Mucosa of stomach (tissue), 1 donor: ENCODE measurements at regions not wholly inside any gene's neighbourhood (a gene's known extent, or its start where the extent isn't known, plus 50 kb on each side); places are given as distances from the start of the nearest gene placed in this dataset.

ENCODE experiments used
- H3K27me3 ChIP-seq: one replicate; pipeline ENCODE4 v1.7.0; 2013; ENCODE audit warnings: mild to moderate bottlenecking, low read length; ENCODE audit not compliant: control insufficient read depth, insufficient read depth
- H3K36me3 ChIP-seq: one replicate; pipeline ENCODE4 v1.7.0; 2013; ENCODE audit warnings: low read length; ENCODE audit not compliant: control insufficient read depth, insufficient read depth
- H3K4me1 ChIP-seq: one replicate; pipeline ENCODE4 v1.7.0; 2013; ENCODE audit warnings: mild to moderate bottlenecking, low read length; ENCODE audit not compliant: control insufficient read depth, insufficient read depth
- H3K4me3 ChIP-seq: one replicate; pipeline ENCODE4 v1.7.0; 2013; ENCODE audit warnings: low read length
- H3K9ac ChIP-seq: one replicate; pipeline ENCODE4 v1.7.0; 2013; ENCODE audit warnings: mild to moderate bottlenecking, low read length, moderate library complexity
- H3K9me3 ChIP-seq: one replicate; pipeline ENCODE4 v1.7.0; 2013; ENCODE audit warnings: mild to moderate bottlenecking, low read length, moderate library complexity; ENCODE audit not compliant: control insufficient read depth
- donor health status: Pancreatic carcinoma.

DNA sequence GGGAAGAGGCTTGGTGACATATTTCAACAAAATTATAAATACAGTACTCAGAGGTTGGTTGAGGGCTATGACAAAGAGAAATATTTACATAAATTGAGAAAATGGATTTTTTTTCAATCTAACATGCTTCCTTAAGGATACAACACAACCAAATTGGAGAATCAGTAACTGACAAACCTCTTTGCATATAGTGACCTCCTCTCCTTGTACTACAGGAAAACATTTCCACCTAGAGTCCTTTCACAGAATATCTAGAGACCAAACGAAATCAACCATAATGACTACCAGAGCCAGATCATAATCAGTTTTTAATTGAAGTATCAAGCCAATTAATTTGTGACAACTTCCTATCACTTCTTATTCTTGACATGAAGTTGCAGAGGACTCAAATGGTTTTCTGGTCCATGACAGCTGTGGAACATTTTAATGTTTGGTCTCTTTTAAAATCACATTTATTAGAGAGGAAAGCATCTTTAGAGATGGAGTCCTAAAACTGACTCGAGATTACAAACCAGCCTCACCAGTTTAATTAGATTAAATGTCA lies 1636.5 kb upstream of the C9orf72 start:
- Histone ChIP-seq H3K27me3 (peaks cover 41% of the 10 kb centered on the region), H3K36me3 (no peaks in the 10 kb centered on the region), H3K4me1 (peaks cover 13% of the 10 kb centered on the region), H3K9me3 (no peaks in the 10 kb centered on the region), H3K9ac (no peak overlapping the region), H3K4me3 (no peak overlapping the region)

DNA sequence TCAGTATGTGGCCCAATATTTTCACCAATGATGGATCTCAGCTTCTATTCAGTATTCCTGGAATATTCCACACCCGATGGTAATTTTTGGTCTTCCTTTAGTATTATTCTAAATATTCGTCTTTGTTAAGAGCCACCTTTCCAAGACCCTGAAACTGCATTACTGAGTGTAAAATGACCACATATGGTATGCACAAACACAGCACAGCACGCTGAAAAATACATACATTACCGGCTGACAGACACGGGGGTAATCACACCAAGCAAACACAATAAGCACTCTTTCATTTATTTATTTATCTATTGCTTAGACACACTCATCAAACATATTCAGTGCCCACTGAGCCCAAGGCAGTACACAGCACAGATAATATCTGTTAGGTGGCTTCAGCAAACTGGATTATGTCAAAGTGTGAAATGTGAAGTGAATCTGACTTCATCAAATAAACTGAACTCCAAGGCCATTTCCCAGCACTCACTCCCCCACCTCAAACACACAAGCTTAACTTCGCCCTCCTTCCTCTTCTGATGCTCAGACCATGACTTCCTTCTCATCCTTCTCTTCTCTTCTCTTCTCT lies 1637.8 kb upstream of the C9orf72 start:
- Histone ChIP-seq H3K9me3 (no peaks in the 10 kb centered on the region), H3K36me3 (no peaks in the 10 kb centered on the region), H3K9ac (no peak overlapping the region), H3K4me1 (peaks cover 13% of the 10 kb centered on the region), H3K27me3 (peaks cover 51% of the 10 kb centered on the region), H3K4me3 (no peak overlapping the region)

DNA sequence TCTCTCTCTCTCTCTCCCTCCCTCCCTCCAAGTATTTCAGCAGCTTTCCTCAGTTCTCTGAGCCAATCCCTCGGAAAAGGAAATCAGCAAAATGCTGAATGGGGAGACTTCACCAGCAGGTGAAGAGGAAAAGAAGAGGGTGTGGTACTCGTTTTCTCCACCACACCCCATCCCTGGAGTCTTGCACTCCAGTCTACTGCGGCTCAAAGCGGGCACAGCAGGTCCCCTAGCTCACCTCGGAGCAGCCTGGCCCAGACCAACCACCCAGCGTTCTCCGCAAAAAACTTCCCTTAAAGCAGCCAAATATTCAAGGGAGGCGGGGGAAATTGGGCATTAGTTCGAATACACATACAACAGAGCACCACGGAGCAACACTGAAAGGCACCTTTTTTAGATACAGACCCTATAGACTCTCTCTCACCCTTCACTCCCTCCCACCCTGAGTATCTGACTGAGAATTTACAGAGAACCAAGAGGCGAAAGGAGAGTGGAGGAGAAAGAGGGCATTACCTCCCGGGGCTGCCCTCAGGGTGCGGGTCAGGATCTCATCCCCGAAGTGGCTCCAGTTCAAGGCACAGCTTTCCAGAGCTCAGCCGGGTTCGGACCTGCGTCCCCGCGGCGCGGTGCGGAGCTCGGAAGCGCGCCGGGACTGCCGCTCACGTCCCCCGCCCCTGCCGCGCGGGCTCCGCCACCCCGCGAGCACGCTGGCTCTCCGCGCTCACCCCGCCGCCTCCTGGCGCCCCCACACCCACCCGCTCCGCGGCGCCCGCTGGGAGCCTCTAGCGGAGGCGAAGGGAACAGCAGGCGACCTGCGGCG lies 1638.5 kb upstream of the C9orf72 start:
- no peaks in the 10 kb centered on the region for H3K9me3 ChIP-seq
- H3K27me3 ChIP-seq = peaks cover 51% of the 10 kb centered on the region
- H3K36me3 ChIP-seq = no peaks in the 10 kb centered on the region
- H3K9ac ChIP-seq = peak overlapping the region; percentile 9
- H3K4me1 ChIP-seq = peaks cover 13% of the 10 kb centered on the region
- H3K4me3 ChIP-seq = no peak overlapping the region

GRCh38 chr9:29212397-29213387 lies 1639.4 kb upstream of the C9orf72 start:
- H3K36me3 ChIP-seq = no peaks in the 10 kb centered on the region
- peaks cover 51% of the 10 kb centered on the region for H3K27me3 ChIP-seq
- peak overlapping the region; percentile 19 for H3K4me3 ChIP-seq
- peaks cover 13% of the 10 kb centered on the region for H3K4me1 ChIP-seq
- no peaks in the 10 kb centered on the region for H3K9me3 ChIP-seq
- H3K9ac ChIP-seq = no peak overlapping the region

DNA sequence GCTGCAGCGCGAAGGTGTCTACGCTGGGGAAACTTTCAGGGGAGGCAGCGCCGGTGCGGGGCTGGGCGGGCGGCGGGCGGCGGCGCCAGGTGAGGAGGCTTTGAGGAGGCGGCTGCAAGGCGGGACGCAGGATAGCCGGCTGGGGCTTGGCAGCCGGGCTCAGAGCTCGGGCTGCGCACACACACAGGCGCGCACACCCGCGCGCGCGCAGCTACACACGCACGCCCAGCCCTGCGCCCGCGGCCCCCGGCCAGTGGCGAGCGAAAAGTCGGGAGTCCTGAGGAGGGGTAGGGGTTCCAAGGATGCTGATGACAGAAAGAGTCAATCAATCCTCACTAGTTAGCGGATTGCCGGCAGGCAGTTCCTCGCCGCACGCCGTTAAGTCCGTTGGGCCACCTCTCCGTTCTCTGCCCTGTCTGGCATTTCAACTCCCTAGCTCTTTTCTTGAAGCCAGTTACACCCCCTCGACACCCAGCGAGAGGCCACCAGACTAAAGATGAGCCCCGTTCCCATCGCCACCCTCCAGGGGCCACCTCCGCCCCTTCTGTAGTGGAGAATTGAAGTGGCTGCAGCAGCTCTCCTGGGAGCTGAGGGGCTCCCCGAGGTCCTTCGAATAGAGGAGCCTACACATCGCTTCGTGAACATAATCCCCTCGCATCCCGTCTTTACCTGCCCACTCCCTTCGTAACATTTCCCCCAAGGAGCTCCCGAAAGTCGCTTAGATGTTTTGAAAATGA lies 1640.3 kb upstream of the C9orf72 start, which contains the start of gene LINGO2:
LINGO2 (minus strand) TSS at position 185 of the 737 bp plus-strand sequence.
- H3K4me1 ChIP-seq = peaks cover 13% of the 10 kb centered on the region
- no peaks in the 10 kb centered on the region for H3K36me3 ChIP-seq
- H3K9me3 ChIP-seq = no peaks in the 10 kb centered on the region
- peak within 1 kb of the TSS; percentile 19 for H3K4me3 ChIP-seq
- no peak within 1 kb of the TSS for H3K9ac ChIP-seq
- peaks cover 51% of the 10 kb centered on the region for H3K27me3 ChIP-seq

DNA sequence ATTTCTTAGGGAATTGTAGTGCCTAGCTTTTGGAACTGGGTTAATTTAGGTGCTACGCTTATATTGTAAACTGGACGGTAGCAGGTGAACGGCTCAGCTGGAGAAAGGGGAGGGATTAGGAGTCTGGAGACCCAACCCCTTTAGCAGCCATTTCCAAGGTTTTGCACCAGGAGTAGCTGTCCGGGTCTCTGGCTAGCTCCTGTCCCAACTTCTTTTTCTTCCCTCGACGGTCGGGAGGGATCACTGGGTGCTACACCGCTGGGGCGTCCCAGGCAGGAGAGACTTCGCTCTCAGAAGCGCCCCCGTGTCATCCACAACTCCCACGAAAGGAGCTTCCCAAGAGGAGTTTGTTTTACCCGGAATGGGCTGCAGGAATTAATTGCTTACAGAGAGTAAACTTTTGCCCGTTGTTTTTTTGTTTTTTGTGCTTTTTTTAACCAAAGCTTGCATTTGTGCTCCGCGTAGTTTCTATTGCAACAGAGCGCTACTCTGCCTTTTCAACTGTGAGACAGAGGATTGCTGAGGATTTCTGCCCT lies 1640.9 kb upstream of the C9orf72 start:
- Histone ChIP-seq H3K9me3 (no peaks in the 10 kb centered on the region), H3K9ac (no peak overlapping the region), H3K4me3 (no peak overlapping the region), H3K27me3 (peaks cover 51% of the 10 kb centered on the region), H3K36me3 (no peaks in the 10 kb centered on the region), H3K4me1 (peaks cover 13% of the 10 kb centered on the region)

DNA sequence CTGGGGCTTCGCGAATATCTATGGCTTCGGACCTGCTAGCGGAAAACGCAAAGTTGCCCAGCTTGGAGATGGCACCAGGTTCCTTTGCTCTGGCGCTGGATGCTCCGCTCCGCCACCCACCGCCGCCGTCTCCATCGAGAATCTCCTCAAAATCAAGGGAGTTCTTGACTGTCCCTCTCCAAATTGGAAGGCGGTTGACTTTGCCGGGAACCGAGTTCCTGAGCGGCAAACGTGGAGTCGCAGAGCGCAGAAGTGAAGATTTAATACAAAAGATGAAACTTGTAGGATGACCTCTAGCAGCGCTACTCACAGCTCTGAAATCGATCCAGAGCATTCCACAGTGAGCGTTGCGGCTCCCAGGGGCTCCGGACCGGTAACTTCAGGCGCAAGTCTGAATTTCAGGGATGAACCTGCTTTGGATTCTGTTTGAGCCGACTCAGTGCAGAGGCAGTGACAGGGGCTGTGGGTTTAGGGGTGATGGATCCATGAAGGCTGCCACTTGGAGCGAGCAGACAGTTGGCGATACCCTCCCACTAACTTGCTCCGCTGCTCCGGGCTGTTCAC lies 1641.5 kb upstream of the C9orf72 start:
- peaks cover 51% of the 10 kb centered on the region for H3K27me3 ChIP-seq
- no peak overlapping the region for H3K4me3 ChIP-seq

DNA sequence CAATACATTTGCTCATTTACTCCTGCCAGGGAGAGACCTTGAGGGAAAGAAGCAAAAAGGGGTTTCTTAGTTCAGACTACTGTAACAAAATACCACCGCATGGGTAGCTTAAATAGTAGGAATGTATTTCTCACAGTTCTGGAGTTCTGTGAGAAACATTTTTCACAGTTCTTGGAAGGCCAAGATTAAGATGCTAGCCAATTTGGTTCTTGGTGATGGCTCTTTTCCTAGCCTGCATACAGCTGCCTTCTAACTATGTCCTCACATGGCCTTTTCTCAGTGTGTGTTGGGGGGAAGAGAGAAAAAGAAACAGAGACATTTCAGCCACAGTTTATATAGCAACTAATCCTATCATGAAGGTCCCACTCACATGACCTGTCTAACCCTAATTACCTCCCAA lies 1644.7 kb upstream of the C9orf72 start:
- no peaks in the 10 kb centered on the region for H3K36me3 ChIP-seq
- no peaks in the 10 kb centered on the region for H3K9me3 ChIP-seq
- no peak overlapping the region for H3K4me3 ChIP-seq
- peaks cover 28% of the 10 kb centered on the region for H3K27me3 ChIP-seq
- peaks cover 3% of the 10 kb centered on the region for H3K4me1 ChIP-seq
- H3K9ac ChIP-seq = no peak overlapping the region

More for the DNA sequence above, 1641.5 kb upstream of the C9orf72 start:
- Histone ChIP-seq H3K36me3 (no peaks in the 10 kb centered on the region), H3K9ac (no peak overlapping the region), H3K4me1 (peaks cover 13% of the 10 kb centered on the region), H3K9me3 (no peaks in the 10 kb centered on the region)

DNA sequence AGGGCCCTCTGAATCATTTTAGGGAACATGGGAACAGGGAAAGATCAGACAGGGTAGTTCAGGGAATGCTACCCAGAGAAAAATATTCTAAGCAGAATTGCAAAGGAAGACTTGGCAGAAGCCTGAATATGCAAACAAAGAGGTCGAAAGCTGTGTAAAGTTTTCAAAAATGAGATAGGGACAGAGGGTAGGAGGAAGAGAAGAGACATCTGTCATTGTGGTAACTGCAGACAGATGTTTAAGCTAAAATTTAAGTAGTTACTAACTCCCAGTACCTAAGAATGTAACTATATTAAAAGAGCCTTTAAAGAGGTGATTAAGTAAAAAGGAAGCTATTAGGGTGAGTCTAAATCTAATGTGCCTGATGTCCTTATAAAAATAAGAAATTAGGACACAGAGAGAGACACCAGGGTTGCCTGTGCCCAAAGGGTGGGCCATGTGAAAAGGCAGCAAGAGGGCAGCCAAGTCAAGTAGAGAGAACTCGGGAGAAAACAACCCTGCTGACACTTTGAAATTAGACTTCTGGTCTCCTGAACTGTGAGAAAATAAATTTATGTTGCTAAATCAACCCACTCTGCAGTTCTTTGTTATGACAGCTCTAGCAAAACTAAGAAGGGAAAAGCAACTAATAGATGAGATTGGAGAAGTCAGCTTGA lies 1647.4 kb upstream of the C9orf72 start:
- Histone ChIP-seq H3K9me3 (no peaks in the 10 kb centered on the region), H3K27me3 (peaks cover under 1% of the 10 kb centered on the region), H3K4me1 (no peaks in the 10 kb centered on the region), H3K9ac (no peak overlapping the region), H3K36me3 (no peaks in the 10 kb centered on the region), H3K4me3 (no peak overlapping the region)

GRCh38 chr9:29228558-29228957 lies 1655.3 kb upstream of the C9orf72 start:
- Histone ChIP-seq H3K9ac (no peak overlapping the region), H3K4me3 (no peak overlapping the region), H3K36me3 (no peaks in the 10 kb centered on the region), H3K9me3 (no peaks in the 10 kb centered on the region), H3K4me1 (no peaks in the 10 kb centered on the region), H3K27me3 (no peaks in the 10 kb centered on the region)
